ENCODE measurements at regions not wholly inside any gene's neighbourhood (a gene's known extent, or its start where the extent isn't known, plus 50 kb on each side); places are given as distances from the start of the nearest gene placed in this dataset.
"Not testable (repeated sequence)": the region's sequence is repeated elsewhere in the genome, so short reads cannot be mapped to it uniquely, and the experiment has no call there.

GRCh38 chr12:58419905-58420304, 478.5 kb downstream of the ATP23 start:
- DNase-seq (ENCODE audit: low spot score): no peak

- DNase-seq (ENCODE audit: low spot score): no peak
These were observed 479.1 kb downstream of the ATP23 start for GRCh38 chr12:58420503-58420902.

- DNase-seq (ENCODE audit: low spot score): no peak
These were observed 480.6 kb downstream of the ATP23 start for GRCh38 chr12:58421990-58422389.

GRCh38 chr12:58424735-58425392, 483.5 kb downstream of the ATP23 start:
- DNase-seq (ENCODE audit: low spot score): no peak

GRCh38 chr12:58425481-58426392, 484.4 kb downstream of the ATP23 start:
- peak; percentile 93 for DNase-seq (ENCODE audit: low spot score)

GRCh38 chr12:58426437-58426836, 485.1 kb downstream of the ATP23 start:
- DNase-seq (ENCODE audit: low spot score): not testable (repeated sequence)

- no peak for DNase-seq (ENCODE audit: low spot score)
These were observed 486.3 kb downstream of the LRIG3 start for GRCh38 chr12:58433959-58434358.

- DNase-seq (ENCODE audit: low spot score): no peak
These were observed 485.6 kb downstream of the LRIG3 start for GRCh38 chr12:58434726-58435125.

GRCh38 chr12:58435647-58436046, 484.7 kb downstream of the LRIG3 start:
- no peak for DNase-seq (ENCODE audit: low spot score)

- DNase-seq (ENCODE audit: low spot score): no peak
These were observed 478.8 kb downstream of the LRIG3 start for GRCh38 chr12:58441483-58441882.

- peak; percentile 27 for DNase-seq (ENCODE audit: low spot score)
These were observed 476.9 kb downstream of the LRIG3 start for GRCh38 chr12:58443273-58443980.

- peak; percentile 74 for DNase-seq (ENCODE audit: low spot score)
These were observed 476.3 kb downstream of the LRIG3 start for GRCh38 chr12:58443981-58444371.

- no peak for DNase-seq (ENCODE audit: low spot score)
These were observed 469.3 kb downstream of the LRIG3 start for GRCh38 chr12:58450868-58451482.

- no peak for DNase-seq (ENCODE audit: low spot score)
These were observed 467.8 kb downstream of the LRIG3 start for GRCh38 chr12:58452546-58452945.

GRCh38 chr12:58453306-58453705, 467.0 kb downstream of the LRIG3 start:
- DNase-seq (ENCODE audit: low spot score): no peak

GRCh38 chr12:58455136-58455535, 465.2 kb downstream of the LRIG3 start:
- no peak for DNase-seq (ENCODE audit: low spot score)

GRCh38 chr12:58458102-58458501, 462.2 kb downstream of the LRIG3 start:
- DNase-seq (ENCODE audit: low spot score): no peak

GRCh38 chr12:58459191-58459590, 461.1 kb downstream of the LRIG3 start:
- peak; percentile 13 for DNase-seq (ENCODE audit: low spot score)

GRCh38 chr12:58463051-58463450, 457.3 kb downstream of the LRIG3 start:
- no peak for DNase-seq (ENCODE audit: low spot score)

GRCh38 chr12:58465418-58465817, 454.9 kb downstream of the LRIG3 start:
- peak; percentile 9 for DNase-seq (ENCODE audit: low spot score)

GRCh38 chr12:58470266-58471010, 449.9 kb downstream of the LRIG3 start:
- DNase-seq (ENCODE audit: low spot score): no peak
